ENCODE measurements at regions not wholly inside any gene's neighbourhood (a gene's known extent, or its start where the extent isn't known, plus 50 kb on each side); places are given as distances from the start of the nearest gene placed in this dataset.

DNA sequence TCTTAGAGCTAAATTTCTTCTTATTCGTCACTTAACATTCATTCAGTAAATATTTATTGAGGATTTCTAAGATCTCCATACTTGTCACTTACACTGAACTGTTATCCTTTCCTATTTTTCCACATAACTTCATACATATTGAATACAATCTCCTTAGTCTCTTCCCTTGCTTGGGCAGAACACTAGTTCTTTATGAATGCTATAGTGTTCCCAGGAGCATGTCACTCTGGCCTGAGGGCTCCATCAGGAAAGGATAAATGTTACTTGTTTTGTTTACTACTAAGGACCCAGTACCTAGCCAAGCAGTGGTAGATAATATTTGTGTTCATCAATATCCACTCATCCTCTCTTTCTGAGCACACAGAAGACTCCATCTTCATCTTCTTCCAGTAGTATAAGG lies 544.7 kb downstream of the ZEB2 start:
- TF ChIP-seq POLR2G (IDR thresholded peaks at IDR 0.05; ENCODE audit: low read depth, low read length) (no peak), PHF20 (IDR thresholded peaks at IDR 0.05; ENCODE audit: partially characterized antibody) (no peak), MIER1 (IDR thresholded peaks at IDR 0.05; ENCODE audit: low read depth) (no peak), PHF8 (IDR thresholded peaks at IDR 0.05; ENCODE audit: borderline replicate concordance, low read length) (no peak)
- TF ChIP-seq, protein P1, sequence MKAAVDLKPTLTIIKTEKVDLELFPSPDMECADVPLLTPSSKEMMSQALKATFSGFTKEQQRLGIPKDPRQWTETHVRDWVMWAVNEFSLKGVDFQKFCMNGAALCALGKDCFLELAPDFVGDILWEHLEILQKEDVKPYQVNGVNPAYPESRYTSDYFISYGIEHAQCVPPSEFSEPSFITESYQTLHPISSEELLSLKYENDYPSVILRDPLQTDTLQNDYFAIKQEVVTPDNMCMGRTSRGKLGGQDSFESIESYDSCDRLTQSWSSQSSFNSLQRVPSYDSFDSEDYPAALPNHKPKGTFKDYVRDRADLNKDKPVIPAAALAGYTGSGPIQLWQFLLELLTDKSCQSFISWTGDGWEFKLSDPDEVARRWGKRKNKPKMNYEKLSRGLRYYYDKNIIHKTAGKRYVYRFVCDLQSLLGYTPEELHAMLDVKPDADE (conservative IDR thresholded peaks at IDR 0.05; ENCODE audit: control insufficient read depth, low read depth, low read length) = no peak
